IMR-90 (cell line): ENCODE measurements at regions not wholly inside any gene's neighbourhood (a gene's known extent, or its start where the extent isn't known, plus 50 kb on each side); places are given as distances from the start of the nearest gene placed in this dataset.

Experiments used
- BHLHE40 ChIP-seq: fragments of 150-350 bp; IDR thresholded peaks from 2 replicates; pipeline ENCODE4 v1.6.1; 2016; ENCODE audit warnings: mild to moderate bottlenecking, low read depth, low read length
- CEBPB ChIP-seq: IDR thresholded peaks from 2 replicates; pipeline ENCODE4 v1.6.1; 2012; ENCODE audit warnings: low read depth, low read length, improper control_type of control experiment
- CTCF ChIP-seq: conservative IDR thresholded peaks from 2 replicates; pipeline ENCODE4 v1.5.1; 2012; ENCODE audit warnings: mild to moderate bottlenecking, low read depth, low read length, improper control_type of control experiment
- MXI1 ChIP-seq: IDR thresholded peaks from 2 replicates; pipeline ENCODE4 v1.6.1; 2012; ENCODE audit warnings: low read depth, mild to moderate bottlenecking, low read length, moderate library complexity, borderline replicate concordance
- POLR2A ChIP-seq: IDR thresholded peaks from 2 replicates; pipeline ENCODE4 v1.6.1; 2012; ENCODE audit warnings: mild to moderate bottlenecking, low read depth, low read length
- RCOR1 ChIP-seq: IDR thresholded peaks from 2 replicates; pipeline ENCODE4 v1.6.1; 2012; ENCODE audit warnings: mild to moderate bottlenecking, low read length, improper control_type of control experiment; ENCODE audit not compliant: insufficient replicate concordance
- RFX5 ChIP-seq: IDR thresholded peaks from 2 replicates; pipeline ENCODE4 v1.8.0; 2012; ENCODE audit warnings: low read depth, mild to moderate bottlenecking, low read length, moderate library complexity

DNA sequence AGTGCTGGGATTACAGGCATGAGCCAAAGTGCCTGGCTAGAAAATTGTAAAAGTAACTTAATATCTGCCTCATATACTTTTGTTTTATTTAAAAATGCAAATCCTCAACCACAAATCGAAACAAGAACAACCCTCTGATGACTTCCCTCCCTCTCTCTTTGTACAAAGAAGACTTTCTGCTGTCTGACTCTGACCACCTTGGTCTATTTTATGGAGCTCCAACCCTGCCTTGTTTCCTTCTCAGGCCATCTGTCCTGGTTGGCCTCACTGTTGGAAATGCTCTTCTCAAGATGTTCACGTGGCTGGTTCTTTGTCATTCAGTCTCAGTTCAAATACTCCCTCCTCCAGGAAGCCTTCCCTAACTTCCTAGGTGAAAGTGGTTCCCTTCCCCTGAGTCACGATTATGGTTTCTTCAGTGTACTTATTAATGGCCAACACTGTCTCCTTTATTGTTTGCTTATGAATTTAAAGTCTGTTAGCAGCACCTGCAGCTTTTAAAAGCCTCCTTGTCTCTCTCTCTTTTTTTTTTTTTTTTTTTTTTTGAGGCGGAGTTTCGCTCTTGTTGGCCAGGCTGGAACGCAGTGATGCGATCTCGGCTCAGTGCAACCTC lies 151.5 kb upstream of the SALL4 start:
- no peak for TF ChIP-seq CTCF
- no peak for TF ChIP-seq RFX5
- TF ChIP-seq POLR2A, result no peak
- no peak for TF ChIP-seq BHLHE40
- TF ChIP-seq CEBPB, result no peak
- no peak for TF ChIP-seq RCOR1
- no peak for TF ChIP-seq MXI1
